NCI-H460 (cell line): ENCODE measurements at regions not wholly inside any gene's neighbourhood (a gene's known extent, or its start where the extent isn't known, plus 50 kb on each side); places are given as distances from the start of the nearest gene placed in this dataset.

Experiments
- DNase-seq: peaks from one replicate; pipeline ENCODE4 v3.0.0-alpha.2; 2016; ENCODE audit warnings: low read depth; ENCODE audit errors: extremely low read depth
- small RNA-seq, 2 experiments: library from RNA; depleted of rRNA; stranded (forward); fragments of <200 nt; gene quantifications; one replicate each; pipeline ENCODE3, GENCODE V24; 2014

DNA sequence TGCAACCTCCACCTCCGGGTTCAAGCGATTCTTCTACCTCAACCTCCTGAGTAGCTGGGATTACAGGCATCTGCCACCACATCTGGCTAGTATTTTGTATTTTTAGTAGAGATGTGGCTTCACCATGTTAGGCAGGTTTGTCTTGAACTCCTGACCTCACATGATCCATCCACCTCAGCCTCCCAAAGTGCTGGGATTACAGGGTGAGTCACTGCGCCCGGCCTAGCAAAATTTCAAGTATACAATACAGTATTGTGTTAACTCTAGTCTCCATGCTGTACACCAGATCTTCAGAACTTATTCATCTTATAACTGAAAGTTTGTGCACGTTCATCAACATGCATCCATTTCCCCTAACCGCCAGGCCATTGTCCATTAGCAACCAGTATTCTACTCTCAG is 115.1 kb upstream of the MDGA2 start:
- DNase-seq: no peak

DNA sequence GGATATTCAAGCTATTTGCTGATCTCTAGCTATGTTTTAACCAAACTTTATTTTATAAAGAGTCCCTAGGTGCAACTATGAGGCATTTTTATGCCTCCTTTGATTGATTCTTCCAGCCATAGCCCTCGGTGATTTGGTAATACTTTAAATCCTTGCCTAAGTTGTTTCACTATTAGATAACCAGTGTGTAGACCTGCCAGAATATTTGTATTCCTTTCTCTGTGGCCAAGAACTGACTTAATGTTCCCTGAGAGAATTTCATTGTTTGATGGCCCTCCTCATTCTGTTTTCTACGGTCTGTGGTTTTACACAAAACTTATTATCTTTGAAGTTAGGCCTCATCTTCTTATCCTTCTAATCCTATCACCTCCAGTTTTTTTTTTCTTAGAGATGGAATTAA is 109.7 kb upstream of the MDGA2 start:
- no peak for DNase-seq

DNA sequence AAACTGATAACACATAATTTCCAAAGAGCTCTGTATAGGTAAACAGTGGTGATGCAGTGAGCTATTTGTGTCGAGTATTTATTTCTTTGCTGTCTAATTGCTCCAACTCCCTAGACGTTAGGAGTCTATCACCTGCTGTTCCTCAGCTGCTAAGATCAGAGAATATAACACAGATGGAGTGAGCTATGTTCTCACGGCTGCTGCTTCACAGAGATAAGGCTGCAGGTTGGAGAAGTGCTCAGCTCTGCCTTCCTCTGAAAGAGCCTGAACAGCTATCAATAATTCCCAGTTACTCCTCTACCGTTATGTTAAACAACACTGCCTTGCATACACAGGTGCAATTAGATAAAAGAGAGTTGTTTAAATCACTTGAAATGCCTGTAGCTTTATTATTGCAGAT is 103.2 kb upstream of the MDGA2 start:
- no peak for DNase-seq

DNA sequence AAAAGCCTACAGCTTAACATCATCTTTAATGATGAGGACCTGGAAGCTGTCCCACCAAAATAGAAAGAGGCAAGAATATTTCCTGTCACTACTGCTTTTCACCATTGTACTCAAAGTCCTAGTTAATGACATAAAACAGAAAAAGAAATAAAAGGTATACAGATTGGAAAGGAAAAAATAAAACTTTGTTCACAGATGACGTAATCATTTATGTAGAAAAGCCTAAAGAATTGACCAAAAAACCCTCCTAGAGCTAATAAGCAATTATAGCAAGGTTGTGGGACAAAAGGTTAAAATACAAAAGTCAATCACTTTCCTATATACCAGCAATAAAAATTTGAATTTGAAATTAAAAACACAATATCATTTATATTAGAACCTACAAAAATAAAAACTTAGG is 97.2 kb upstream of the MDGA2 start:
- DNase-seq: no peak

DNA sequence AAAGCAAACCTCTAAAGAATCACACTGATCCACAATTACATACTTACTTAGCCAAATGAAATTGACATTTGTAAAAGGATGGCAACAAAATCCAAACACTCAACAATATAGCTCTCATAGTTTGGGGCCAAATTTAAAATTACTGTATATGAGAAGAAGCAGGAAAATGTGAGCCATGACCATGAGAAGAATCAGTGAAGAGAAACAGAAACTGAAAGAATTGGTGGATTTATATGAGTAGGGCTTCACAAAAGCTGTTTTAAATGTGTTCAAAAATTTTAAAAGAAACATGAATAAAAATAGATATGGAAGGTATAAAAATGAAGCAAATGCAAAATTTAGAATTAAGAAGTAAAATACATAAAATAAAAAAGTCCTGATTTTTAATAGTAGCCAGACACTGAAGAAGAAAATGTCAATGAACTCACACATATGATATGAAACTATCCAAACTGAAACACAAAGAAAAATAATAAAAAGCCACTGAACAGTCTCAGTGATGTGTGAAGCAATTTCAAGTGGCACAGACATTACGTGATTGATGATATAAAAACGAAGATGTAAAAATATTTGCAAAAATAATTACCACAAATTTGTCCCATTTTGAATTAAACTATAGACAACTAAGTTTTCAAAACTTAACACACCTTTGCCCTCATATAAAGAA is 87.9 kb upstream of the MDGA2 start:
- DNase-seq: no peak

DNA sequence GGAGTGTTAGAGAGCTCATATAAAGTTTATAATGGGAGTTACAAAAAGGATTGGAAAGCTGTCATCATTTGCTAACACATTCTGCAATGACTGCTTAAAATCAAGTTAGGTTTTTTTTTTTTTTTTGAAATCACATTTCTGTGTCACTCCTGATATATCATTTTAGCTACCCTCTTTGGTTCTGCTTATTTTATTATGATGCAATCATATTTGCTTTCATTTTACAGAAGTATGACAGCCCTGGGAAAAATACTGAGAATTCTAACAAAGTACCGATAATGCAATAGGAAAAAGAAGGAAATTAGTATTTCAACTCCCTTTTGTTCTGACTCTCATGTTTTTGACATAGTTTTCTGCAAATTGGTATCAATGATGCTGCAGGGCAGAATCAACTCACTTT is 71.6 kb upstream of the MDGA2 start:
- DNase-seq: no peak

DNA sequence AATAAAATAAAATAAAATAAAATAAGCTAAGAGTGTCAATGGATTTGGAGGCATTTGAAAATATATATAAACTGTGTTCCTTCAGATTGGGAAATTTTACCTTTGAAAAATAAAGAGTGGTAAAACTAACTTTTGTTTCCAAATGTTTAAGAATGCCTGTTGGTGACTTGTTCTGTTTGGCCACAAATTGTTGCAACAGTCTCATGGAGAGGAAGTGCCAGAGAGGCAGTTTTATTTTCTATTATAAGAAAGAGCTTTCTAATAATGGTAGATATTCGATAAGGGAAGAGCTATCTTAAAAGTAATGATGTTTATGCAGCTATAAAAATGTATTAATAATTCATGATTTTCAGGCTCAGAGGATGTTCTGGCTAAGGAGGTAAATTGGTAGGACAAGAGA is 68.8 kb upstream of the MDGA2 start:
- DNase-seq: no peak

DNA sequence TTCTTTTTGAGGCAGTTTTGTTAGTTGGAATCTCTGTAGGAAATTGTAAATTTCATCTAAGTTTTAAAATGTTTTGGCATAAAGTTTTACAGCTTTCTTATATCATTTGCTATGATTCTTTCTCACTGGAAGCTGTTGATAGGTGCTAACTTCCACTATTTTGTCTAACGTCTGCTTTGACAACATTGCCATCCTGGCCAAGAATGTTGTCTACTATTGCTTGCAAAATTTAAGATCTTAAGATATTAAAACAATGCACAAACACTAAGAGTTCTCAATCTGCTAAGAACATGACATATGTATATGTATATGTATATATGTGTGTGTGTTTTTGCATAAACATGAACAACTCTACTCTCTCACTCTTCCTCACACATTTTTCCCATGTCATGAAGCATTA is 64.1 kb upstream of the MDGA2 start:
- DNase-seq: no peak

DNA sequence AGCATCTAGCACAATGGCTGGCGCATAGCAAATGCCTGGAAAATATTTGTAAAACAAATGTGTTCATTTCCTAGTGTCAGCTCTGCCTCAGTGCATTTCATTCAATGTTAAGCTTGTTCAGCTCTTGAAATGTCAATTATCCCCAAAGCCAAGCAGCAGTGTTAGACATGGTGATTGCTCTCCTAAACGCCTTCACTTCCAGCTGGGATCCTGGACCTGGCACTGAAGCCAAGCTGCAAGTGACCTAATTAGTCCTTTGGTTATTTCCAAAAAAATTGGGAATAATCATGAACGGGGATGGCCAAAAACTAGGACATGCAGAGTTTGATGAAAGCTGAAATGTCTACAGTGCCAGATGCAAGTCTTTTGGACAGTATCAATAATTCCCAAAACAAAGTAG is 54.9 kb upstream of the MDGA2 start:
- no peak for DNase-seq

Small RNAs in the stretch of these regions (small RNA-seq; reads per million reads assigned to genes)
- gene AL121576.1 (0 reads per million in 2 experiments), gene AL512360.1 (0 reads per million in 2 experiments), gene MIR548Y (0 reads per million in 2 experiments), gene RNU6-297P (0 reads per million in 2 experiments)
